Ascending aorta (tissue), 2 donors: ENCODE measurements at regions not wholly inside any gene's neighbourhood (a gene's known extent, or its start where the extent isn't known, plus 50 kb on each side); places are given as distances from the start of the nearest gene placed in this dataset.

Experiments used
- DNase-seq, 2 donors: peaks; one replicate each; pipeline ENCODE4 v3.0.0-alpha.2; 2019; ENCODE audit warnings: low spot score in 2 of 2
- H3K27ac ChIP-seq, 2 donors: fragments of 200-600 bp; sonication (generic); one replicate each; pipeline ENCODE4 v1.5.1; 2016 to 2017; ENCODE audit warnings: mild to moderate bottlenecking in 1 of 2
- H3K27me3 ChIP-seq: fragments of 200-600 bp; sonication (generic); one replicate; pipeline ENCODE4 v1.5.1; 2017
- H3K36me3 ChIP-seq, 2 donors: fragments of 200-600 bp; sonication (generic); one replicate each; pipeline ENCODE4 v1.5.1; 2016
- H3K4me1 ChIP-seq, 2 donors: fragments of 200-600 bp; sonication (generic); one replicate each; pipeline ENCODE4 v1.5.1; 2016 to 2017; ENCODE audit warnings: mild to moderate bottlenecking in 1 of 2
- H3K4me3 ChIP-seq, 2 donors: fragments of 200-600 bp; sonication (generic); one replicate each; pipeline ENCODE4 v1.5.1; 2016 to 2017; ENCODE audit warnings: mild to moderate bottlenecking in 1 of 2
- H3K9me3 ChIP-seq, 2 donors: fragments of 200-600 bp; sonication (generic); one replicate each; pipeline ENCODE4 v1.5.1; 2016
- CTCF ChIP-seq, 3 experiments: fragments of 200-600 bp in 2 of 3; fragments of 450-650 bp in 1 of 3; sonication (generic) in 2 of 3; IDR thresholded peaks; one replicate each; pipeline ENCODE4 v1.5.1; 2016 to 2019; ENCODE audit warnings: antibody characterized with exemption in 3 of 3, mild to moderate bottlenecking in 1 of 3, moderate library complexity in 1 of 3
- intact Hi-C: fragments of 100-400 bp; cut with DNase I; formaldehyde crosslinking; loops from one replicate; pipeline ENCODE4 v1.15.1; 2023

- no peak overlapping the region for H3K27ac ChIP-seq
- no peak for TF ChIP-seq CTCF (IDR thresholded peaks at IDR 0.05)
- H3K9me3 ChIP-seq: no peaks in the 10 kb centered on the region
- no peak overlapping the region for H3K4me3 ChIP-seq
- no peaks in the 10 kb centered on the region for H3K27me3 ChIP-seq
- no peaks in the 10 kb centered on the region for H3K4me1 ChIP-seq
- intact Hi-C loops: no loop called here
- DNase-seq: no peak
- no peaks in the 10 kb centered on the region for H3K36me3 ChIP-seq
Measured at GRCh38 chr3:17964108-17964507, 221.7 kb upstream of the TBC1D5 start.

GRCh38 chr3:17955411-17955810 is 213.0 kb upstream of the TBC1D5 start:
- no peak overlapping the region for H3K4me3 ChIP-seq
- DNase-seq: no peak
- H3K27me3 ChIP-seq: no peaks in the 10 kb centered on the region
- H3K27ac ChIP-seq: no peak overlapping the region
- no peak for TF ChIP-seq CTCF (IDR thresholded peaks at IDR 0.05)
- H3K9me3 ChIP-seq: no peaks in the 10 kb centered on the region
- H3K4me1 ChIP-seq: no peaks in the 10 kb centered on the region
- intact Hi-C loops: no loop called here
- no peaks in the 10 kb centered on the region for H3K36me3 ChIP-seq

GRCh38 chr3:17954801-17955200 is 212.4 kb upstream of the TBC1D5 start:
- DNase-seq: no peak
- Histone ChIP-seq H3K27ac (no peak overlapping the region), H3K36me3 (no peaks in the 10 kb centered on the region), H3K4me1 (no peaks in the 10 kb centered on the region), H3K27me3 (no peaks in the 10 kb centered on the region), H3K9me3 (no peaks in the 10 kb centered on the region), H3K4me3 (no peak overlapping the region)
- TF ChIP-seq CTCF (IDR thresholded peaks at IDR 0.05): no peak
- intact Hi-C loops: no loop called here

- no peaks in the 10 kb centered on the region for H3K36me3 ChIP-seq
- no peak for TF ChIP-seq CTCF (IDR thresholded peaks at IDR 0.05)
- no peaks in the 10 kb centered on the region for H3K4me1 ChIP-seq
- no peak overlapping the region for H3K27ac ChIP-seq
- no peak overlapping the region for H3K4me3 ChIP-seq
- no peaks in the 10 kb centered on the region for H3K27me3 ChIP-seq
- H3K9me3 ChIP-seq: no peaks in the 10 kb centered on the region
- no peak for DNase-seq
- intact Hi-C loops: no loop called here
Measured at GRCh38 chr3:17951241-17951640, 208.8 kb upstream of the TBC1D5 start.

- H3K27ac ChIP-seq: no peak overlapping the region
- intact Hi-C loops: no loop called here
- H3K4me1 ChIP-seq: no peaks in the 10 kb centered on the region
- no peaks in the 10 kb centered on the region for H3K36me3 ChIP-seq
- DNase-seq: no peak
- H3K27me3 ChIP-seq: no peaks in the 10 kb centered on the region
- no peaks in the 10 kb centered on the region for H3K9me3 ChIP-seq
- H3K4me3 ChIP-seq: no peak overlapping the region
- no peak for TF ChIP-seq CTCF (IDR thresholded peaks at IDR 0.05)
Measured at GRCh38 chr3:17949101-17949500, 206.7 kb upstream of the TBC1D5 start.

- H3K9me3 ChIP-seq: no peaks in the 10 kb centered on the region
- H3K4me3 ChIP-seq: no peak overlapping the region
- H3K36me3 ChIP-seq: no peaks in the 10 kb centered on the region
- H3K27ac ChIP-seq: no peak overlapping the region
- H3K27me3 ChIP-seq: no peaks in the 10 kb centered on the region
- no peak for DNase-seq
- intact Hi-C loops: no loop called here
- no peak for TF ChIP-seq CTCF (IDR thresholded peaks at IDR 0.05)
- no peaks in the 10 kb centered on the region for H3K4me1 ChIP-seq
Measured at GRCh38 chr3:17947833-17948232, 205.4 kb upstream of the TBC1D5 start.
